ENCODE measurements at regions not wholly inside any gene's neighbourhood (a gene's known extent, or its start where the extent isn't known, plus 50 kb on each side); places are given as distances from the start of the nearest gene placed in this dataset.

DNA sequence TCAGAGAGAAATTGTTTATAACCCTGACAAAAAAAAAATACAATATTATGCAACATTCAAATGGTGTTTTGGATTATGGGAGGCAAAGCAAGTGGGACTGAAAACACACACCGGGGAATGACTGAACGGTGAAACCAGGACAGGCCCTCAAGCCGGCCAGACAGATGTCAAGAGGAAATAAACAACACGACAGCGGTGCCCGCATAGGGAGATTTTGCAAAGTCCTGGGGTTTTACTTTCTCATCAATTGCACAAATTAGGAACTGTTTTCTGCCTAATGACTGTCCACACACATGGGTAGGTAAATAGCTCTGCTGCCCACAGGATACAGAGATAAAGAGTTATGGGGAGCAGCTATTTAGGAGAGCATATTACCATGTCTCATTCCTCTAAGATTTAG lies 134.5 kb downstream of the IRS2 start:
- no peak overlapping the region for H3K4me2 ChIP-seq (ENCODE audit: low read depth, low read length)
- no peak overlapping the region for H3K14ac ChIP-seq (replicated peaks; ENCODE audit: low read depth, low read length)
- in situ Hi-C loops (cut with MboI; ENCODE audit: low sequenced_read_pairs) (no loop called here), intact Hi-C loops (cut with micrococcal nuclease) (no loop called here), dilution Hi-C loops (cut with HindIII; ENCODE audit: low sequenced_read_pairs, unreplicated experiment) (no loop called here)
- H2BK15ac ChIP-seq (ENCODE audit: low read depth, low read length) = no peak overlapping the region
- no peaks in the 10 kb centered on the region for H4K20me1 ChIP-seq (ENCODE audit: insufficient read depth, low read length)
- H3K27me3 ChIP-seq (ENCODE audit: control insufficient read depth, insufficient read depth, low read length) = peaks cover 3% of the 10 kb centered on the region
- H3K9me3 ChIP-seq (ENCODE audit: control insufficient read depth, insufficient read depth, low read length) = no peaks in the 10 kb centered on the region
- peaks cover 4% of the 10 kb centered on the region; the same call in 1 of the 2 replicates for H3K9me1 ChIP-seq (ENCODE audit: insufficient read depth, low read length)
- no peaks in the 10 kb centered on the region for H3K4me1 ChIP-seq (ENCODE audit: control insufficient read depth, insufficient read depth, low read length)
- WGBS, 2 experiments (ENCODE audit: extremely low coverage in 2 of 2, insufficient read length in 1 of 2) = no CpG with 5 or more reads among the region's 6 CpGs
- no peak overlapping the region for H2AK9ac ChIP-seq (replicated peaks; ENCODE audit: low read depth, low read length, poor library complexity)
- CTCF ChIA-PET = no interaction called here
- H3K9ac ChIP-seq (ENCODE audit: low read depth, low read length) = no peak overlapping the region
- POLR2A ChIA-PET (ENCODE audit: unreplicated experiment) = no interaction called here
- ATAC-seq (ENCODE audit: low read depth) (no peak), DNase-seq (no peak)
- H4K8ac ChIP-seq (ENCODE audit: low read depth in 2 of 2, low read length in 2 of 2) = no peak overlapping the region
- no peaks in the 10 kb centered on the region for H3K79me1 ChIP-seq (ENCODE audit: low read depth in 1 of 2, low read length in 2 of 2)
- H3K56ac ChIP-seq (ENCODE audit: extremely low read depth, insufficient read depth, low read length) = no peak overlapping the region
- no peak overlapping the region for H4K91ac ChIP-seq (ENCODE audit: insufficient read depth, low read depth, low read length)
- H2AFZ ChIP-seq (replicated peaks; ENCODE audit: low read length, poor library complexity) = no peak overlapping the region
- no peak for TF ChIP-seq RAD21 (IDR thresholded peaks at IDR 0.05; ENCODE audit: low read length)
- TF ChIP-seq POLR2A (IDR thresholded peaks at IDR 0.05; ENCODE audit: low read depth, low read length) = no peak
- TF ChIP-seq SMC3 (IDR thresholded peaks at IDR 0.05; ENCODE audit: low read depth, low read length) = no peak
- no peak for TF ChIP-seq MAZ (IDR thresholded peaks at IDR 0.05; ENCODE audit: borderline replicate concordance, low read depth, low read length)
- no peak for TF ChIP-seq FOS (IDR thresholded peaks at IDR 0.05; ENCODE audit: low read depth, low read length)
- no peak for TF ChIP-seq BHLHE40 (IDR thresholded peaks at IDR 0.05; ENCODE audit: low read depth, low read length)
- no peak overlapping the region for H3K18ac ChIP-seq (ENCODE audit: low read depth, low read length)
- H4K5ac ChIP-seq (ENCODE audit: low read depth, low read length) = no peak overlapping the region
- no peak overlapping the region for H3K4ac ChIP-seq (ENCODE audit: low read depth, low read length)
- H3K27ac ChIP-seq (ENCODE audit: insufficient read depth, low read length) = no peak overlapping the region
- no peak overlapping the region for H2AK5ac ChIP-seq (ENCODE audit: low read depth, low read length)
- H2BK20ac ChIP-seq (ENCODE audit: low read depth, low read length) = no peak overlapping the region
- BruUV-seq (replicated peaks) = no TSS peak
- no peak overlapping the region for H3K4me3 ChIP-seq (ENCODE audit: insufficient read depth, low read depth, low read length)
- no peak overlapping the region for H3K23ac ChIP-seq (ENCODE audit: low read depth, low read length)
- no peak overlapping the region for H2BK120ac ChIP-seq (ENCODE audit: low read depth, low read length)
- no peak overlapping the region for H2BK5ac ChIP-seq (ENCODE audit: low read depth, low read length, poor library complexity, severe bottlenecking)
- H3K36me3 ChIP-seq (ENCODE audit: control insufficient read depth, insufficient read depth, low read length) = no peaks in the 10 kb centered on the region

Data from IMR-90 (cell line).